OCI-LY1 (cell line): ENCODE measurements at regions not wholly inside any gene's neighbourhood (a gene's known extent, or its start where the extent isn't known, plus 50 kb on each side); places are given as distances from the start of the nearest gene placed in this dataset.

Experiments
- CTCF ChIP-seq: fragments of 200-600 bp; sonication (generic), shearing (Covaris generic); IDR thresholded peaks from 2 replicates; pipeline ENCODE4 v1.5.1; 2017; ENCODE audit warnings: mild to moderate bottlenecking, antibody characterized with exemption, low read length, moderate library complexity, mixed read lengths
- EZH2 ChIP-seq: fragments of 200-600 bp; sonication (generic), shearing (Covaris generic); IDR thresholded peaks from 2 replicates; pipeline ENCODE4 v1.8.0; 2017; ENCODE audit warnings: borderline replicate concordance, mixed run types, mild to moderate bottlenecking, antibody characterized with exemption, low read length, moderate library complexity, mixed read lengths

DNA sequence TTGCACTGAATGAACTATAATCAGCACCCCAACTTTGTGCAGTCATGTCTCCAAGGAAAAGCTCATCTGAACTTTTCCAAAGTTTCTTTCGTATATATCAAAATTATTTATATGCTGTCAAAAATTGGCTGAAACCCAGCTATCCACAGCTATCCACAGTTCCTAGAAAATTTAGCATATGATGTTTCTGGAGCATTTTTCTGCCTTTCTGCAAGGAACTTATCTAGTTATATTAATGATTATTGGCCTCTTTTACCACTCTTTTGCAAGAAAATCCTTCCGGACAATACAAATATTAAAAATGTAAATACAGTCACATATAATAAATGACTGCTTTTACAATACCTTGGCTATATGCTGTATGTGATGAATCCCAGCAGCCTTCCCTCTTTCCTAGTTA, 270.2 kb downstream of the TMEM167A start:
- no peak for TF ChIP-seq CTCF
- no peak for TF ChIP-seq EZH2
